ENCODE measurements at regions not wholly inside any gene's neighbourhood (a gene's known extent, or its start where the extent isn't known, plus 50 kb on each side); places are given as distances from the start of the nearest gene placed in this dataset.

GRCh38 chr5:34578962-34579361 is 77.2 kb upstream of the RAI14 start:
- no peak for DNase-seq (ENCODE audit: extremely low read depth in 1 of 4, low spot score in 3 of 4)
- ChIA-PET POLR2A (interaction anchor here (0.7 to 2.2 kb wide), 2 partner anchors 9 to 93 kb away, joined by 3 to 11 read pairs; no protein-coding TSS in a partner anchor), CTCF (ENCODE audit: low intra/inter-chr PET ratio) (no interaction called here)
- no peaks in the 10 kb centered on the region for H3K27me3 ChIP-seq (ENCODE audit: control insufficient read depth in 2 of 2, insufficient read depth in 2 of 2, low read length in 2 of 2)
- H3K79me2 ChIP-seq (ENCODE audit: control insufficient read depth, insufficient read depth, low read length), result no peaks in the 10 kb centered on the region
- no peak overlapping the region for H2AFZ ChIP-seq (ENCODE audit: low read depth, low read length)
- no peak overlapping the region for H3K27ac ChIP-seq (ENCODE audit: extremely low read depth, low read depth, low read length)
- no peak for ATAC-seq
- no peaks in the 10 kb centered on the region for H3K36me3 ChIP-seq (ENCODE audit: control insufficient read depth, insufficient read depth, low read length)
- H4K20me1 ChIP-seq (replicated peaks; ENCODE audit: control insufficient read depth, insufficient read depth, low read length), result no peaks in the 10 kb centered on the region
- no peak overlapping the region for H3K9ac ChIP-seq (ENCODE audit: insufficient read depth in 1 of 2, low read depth in 2 of 2, low read length in 2 of 2)
- in situ Hi-C loops (cut with MboI), result no loop called here
- no TSS peak for BruUV-seq (replicated peaks)
- no peaks in the 10 kb centered on the region for H3K9me1 ChIP-seq (ENCODE audit: control insufficient read depth, insufficient read depth, low read length)
- WGBS (ENCODE audit: insufficient coverage, low coverage, missing lambda C conversion rate), result 0% methylated on average over 1 of the region's 1 CpG
- no peak for FAIRE-seq
- no peak overlapping the region for H3K4me2 ChIP-seq (ENCODE audit: insufficient read depth, low read length)
- intact Hi-C loops (cut with micrococcal nuclease), result no loop called here
- no peak for TF ChIP-seq ZNF224 (CRISPR knock-in tag; IDR thresholded peaks at IDR 0.05)
- peak; percentile 90 for TF ChIP-seq ZNF324 (CRISPR knock-in tag; IDR thresholded peaks at IDR 0.05)
- H3K9me3 ChIP-seq (replicated peaks; ENCODE audit: control insufficient read depth, insufficient read depth, low read depth, low read length), result no peaks in the 10 kb centered on the region; the same call in 1 of the 2 replicates
- peaks cover 2 to 19% of the 10 kb centered on the region in 2 experiments; a peak in 2 of 5 replicates for H3K4me1 ChIP-seq (replicated peaks in 1 of 2; ENCODE audit: control insufficient read depth in 2 of 2, insufficient read depth in 2 of 2, low read length in 2 of 2)
- H3K4me3 ChIP-seq, result no peak overlapping the region

GRCh38 chr5:34580983-34581382 is 75.1 kb upstream of the RAI14 start:
- Histone ChIP-seq H3K9me3 (replicated peaks; ENCODE audit: control insufficient read depth, insufficient read depth, low read depth, low read length) (no peaks in the 10 kb centered on the region; the same call in 1 of the 2 replicates), H3K79me2 (ENCODE audit: control insufficient read depth, insufficient read depth, low read length) (no peaks in the 10 kb centered on the region), H3K4me1 (replicated peaks in 1 of 2; ENCODE audit: control insufficient read depth in 2 of 2, insufficient read depth in 2 of 2, low read length in 2 of 2) (peaks cover 3 to 28% of the 10 kb centered on the region in 2 experiments), H3K27ac (ENCODE audit: extremely low read depth, low read depth, low read length) (no peak overlapping the region), H2AFZ (ENCODE audit: low read depth, low read length) (no peak overlapping the region), H3K9ac (ENCODE audit: insufficient read depth in 1 of 2, low read depth in 2 of 2, low read length in 2 of 2) (no peak overlapping the region), H3K4me3 (no peak overlapping the region), H3K36me3 (ENCODE audit: control insufficient read depth, insufficient read depth, low read length) (no peaks in the 10 kb centered on the region), H3K9me1 (ENCODE audit: control insufficient read depth, insufficient read depth, low read length) (no peaks in the 10 kb centered on the region), H4K20me1 (replicated peaks; ENCODE audit: control insufficient read depth, insufficient read depth, low read length) (no peaks in the 10 kb centered on the region), H3K27me3 (ENCODE audit: control insufficient read depth in 2 of 2, insufficient read depth in 2 of 2, low read length in 2 of 2) (no peaks in the 10 kb centered on the region), H3K4me2 (ENCODE audit: insufficient read depth, low read length) (no peak overlapping the region)
- BruUV-seq (replicated peaks), result no TSS peak
- intact Hi-C loops (cut with micrococcal nuclease) (no loop called here), in situ Hi-C loops (cut with MboI) (no loop called here)
- 14% methylated on average over 7 of the region's 7 CpGs for WGBS (ENCODE audit: insufficient coverage, low coverage, missing lambda C conversion rate)
- FAIRE-seq, result no peak
- ATAC-seq, result no peak
- ChIA-PET CTCF (ENCODE audit: low intra/inter-chr PET ratio) (no interaction called here), POLR2A (no interaction called here)
- no peak for DNase-seq (ENCODE audit: extremely low read depth in 1 of 4, low spot score in 3 of 4)
- TF ChIP-seq ZBTB8A (IDR thresholded peaks at IDR 0.05; ENCODE audit: partially characterized antibody) (no peak), HDAC2 (IDR thresholded peaks at IDR 0.05) (no peak), HOMEZ (CRISPR knock-in tag; IDR thresholded peaks at IDR 0.05) (no peak), ZSCAN32 (CRISPR knock-in tag; IDR thresholded peaks at IDR 0.05) (no peak), SRSF3 (IDR thresholded peaks at IDR 0.05; ENCODE audit: insufficient read depth, low read length) (no peak), TCF3 (CRISPR knock-in tag; IDR thresholded peaks at IDR 0.05) (no peak), ETV5 (CRISPR knock-in tag; IDR thresholded peaks at IDR 0.05; ENCODE audit: low read depth) (no peak), ZNF24 (IDR thresholded peaks at IDR 0.05) (no peak), MEF2D (tag; conservative IDR thresholded peaks at IDR 0.05; ENCODE audit: low read depth) (no peak), PTTG1 (tag; IDR thresholded peaks at IDR 0.05; ENCODE audit: low read depth) (no peak), CGGBP1 (CRISPR knock-in tag; IDR thresholded peaks at IDR 0.05) (no peak), MAFG (tag; conservative IDR thresholded peaks at IDR 0.05) (no peak)

Data from K562 (cell line).